ENCODE measurements at regions not wholly inside any gene's neighbourhood (a gene's known extent, or its start where the extent isn't known, plus 50 kb on each side); places are given as distances from the start of the nearest gene placed in this dataset.

GRCh38 chr6:81683912-81684311 is 68.6 kb downstream of the TENT5A start:
- Histone ChIP-seq H4K20me1 (ENCODE audit: insufficient read depth) (no peaks in the 10 kb centered on the region), H3K4me2 (no peak overlapping the region), H3K4me3 (IDR thresholded peaks at IDR 0.05; ENCODE audit: insufficient read depth, low read depth, low read length) (no peak overlapping the region), H3K27ac (no peak overlapping the region), H3K36me3 (ENCODE audit: insufficient read depth) (no peaks in the 10 kb centered on the region), H2AFZ (ENCODE audit: low read depth) (no peak overlapping the region), H3K4me1 (ENCODE audit: low read depth, poor library complexity, severe bottlenecking) (no peaks in the 10 kb centered on the region), H3K27me3 (ENCODE audit: insufficient read depth, low read depth) (no peaks in the 10 kb centered on the region), H3K9ac (no peak overlapping the region), H3K79me2 (ENCODE audit: insufficient read depth, low read depth) (no peaks in the 10 kb centered on the region)
- TF ChIP-seq CTCF (conservative IDR thresholded peaks at IDR 0.05; ENCODE audit: low read depth, low read length), result no peak

- Histone ChIP-seq H3K36me3 (ENCODE audit: insufficient read depth) (no peaks in the 10 kb centered on the region), H2AFZ (ENCODE audit: low read depth) (no peak overlapping the region), H3K27ac (no peak overlapping the region), H3K27me3 (ENCODE audit: insufficient read depth, low read depth) (no peaks in the 10 kb centered on the region), H3K79me2 (ENCODE audit: insufficient read depth, low read depth) (no peaks in the 10 kb centered on the region), H4K20me1 (ENCODE audit: insufficient read depth) (no peaks in the 10 kb centered on the region), H3K4me1 (ENCODE audit: low read depth, poor library complexity, severe bottlenecking) (no peaks in the 10 kb centered on the region), H3K4me2 (no peak overlapping the region), H3K9ac (no peak overlapping the region), H3K4me3 (IDR thresholded peaks at IDR 0.05; ENCODE audit: insufficient read depth, low read depth, low read length) (no peak overlapping the region)
- TF ChIP-seq CTCF (conservative IDR thresholded peaks at IDR 0.05; ENCODE audit: low read depth, low read length), result no peak
These were observed 69.4 kb downstream of the TENT5A start for GRCh38 chr6:81682858-81683620.

GRCh38 chr6:81682235-81682795 is 70.2 kb downstream of the TENT5A start:
- Histone ChIP-seq H3K27me3 (ENCODE audit: insufficient read depth, low read depth) (no peaks in the 10 kb centered on the region), H3K9ac (no peak overlapping the region), H3K4me1 (ENCODE audit: low read depth, poor library complexity, severe bottlenecking) (no peaks in the 10 kb centered on the region), H3K36me3 (ENCODE audit: insufficient read depth) (no peaks in the 10 kb centered on the region), H3K4me3 (IDR thresholded peaks at IDR 0.05; ENCODE audit: insufficient read depth, low read depth, low read length) (no peak overlapping the region), H2AFZ (ENCODE audit: low read depth) (no peak overlapping the region), H3K4me2 (no peak overlapping the region), H4K20me1 (ENCODE audit: insufficient read depth) (no peaks in the 10 kb centered on the region), H3K27ac (no peak overlapping the region), H3K79me2 (ENCODE audit: insufficient read depth, low read depth) (no peaks in the 10 kb centered on the region)
- no peak for TF ChIP-seq CTCF (conservative IDR thresholded peaks at IDR 0.05; ENCODE audit: low read depth, low read length)

GRCh38 chr6:81669445-81669844 is 83.0 kb downstream of the TENT5A start:
- H3K9ac ChIP-seq, result no peak overlapping the region
- no peak overlapping the region for H3K4me3 ChIP-seq (IDR thresholded peaks at IDR 0.05; ENCODE audit: insufficient read depth, low read depth, low read length)
- no peaks in the 10 kb centered on the region for H3K79me2 ChIP-seq (ENCODE audit: insufficient read depth, low read depth)
- no peaks in the 10 kb centered on the region for H3K36me3 ChIP-seq (ENCODE audit: insufficient read depth)
- H3K27me3 ChIP-seq (ENCODE audit: insufficient read depth, low read depth), result no peaks in the 10 kb centered on the region
- TF ChIP-seq CTCF (conservative IDR thresholded peaks at IDR 0.05; ENCODE audit: low read depth, low read length), result no peak
- no peak overlapping the region for H2AFZ ChIP-seq (ENCODE audit: low read depth)
- no peak overlapping the region for H3K27ac ChIP-seq
- no peak overlapping the region for H3K4me2 ChIP-seq
- H4K20me1 ChIP-seq (ENCODE audit: insufficient read depth), result no peaks in the 10 kb centered on the region
- no peaks in the 10 kb centered on the region for H3K4me1 ChIP-seq (ENCODE audit: low read depth, poor library complexity, severe bottlenecking)
